Neural progenitor cell (in vitro differentiated cells): ENCODE measurements at regions not wholly inside any gene's neighbourhood (a gene's known extent, or its start where the extent isn't known, plus 50 kb on each side); places are given as distances from the start of the nearest gene placed in this dataset.

Source experiments
- DNase-seq: peaks from one replicate; pipeline ENCODE4 v3.0.0-alpha.2; 2016; ENCODE audit warnings: low spot score
- H2AFZ ChIP-seq: fragments of 200-600 bp; sonication (generic); replicated peaks from 2 replicates; pipeline ENCODE4 v1.6.1; 2016; ENCODE audit warnings: antibody characterized with exemption
- H3F3A ChIP-seq: fragments of 200-600 bp; sonication (generic); 2 replicates; pipeline ENCODE4 v1.6.1; 2016; ENCODE audit warnings: antibody characterized with exemption, low read depth
- H3K27ac ChIP-seq: fragments of 200-600 bp; sonication (generic); 2 replicates; pipeline ENCODE4 v1.5.1; 2016; ENCODE audit warnings: mild to moderate bottlenecking
- H3K27me3 ChIP-seq: fragments of 200-600 bp; sonication (generic); 2 replicates; pipeline ENCODE4 v1.6.1; 2016; ENCODE audit warnings: mild to moderate bottlenecking, moderate library complexity
- H3K36me3 ChIP-seq: fragments of 200-600 bp; sonication (generic); 2 replicates; pipeline ENCODE4 v1.5.1; 2016
- H3K4me1 ChIP-seq: fragments of 200-600 bp; sonication (generic); 2 replicates; pipeline ENCODE4 v1.6.1; 2016; ENCODE audit warnings: mixed run types
- H3K4me2 ChIP-seq: fragments of 200-600 bp; sonication (generic); 2 replicates; pipeline ENCODE4 v1.6.1; 2016
- H3K4me3 ChIP-seq: fragments of 200-600 bp; sonication (generic); 2 replicates; pipeline ENCODE4 v1.5.1; 2016
- H3K79me2 ChIP-seq: fragments of 200-600 bp; sonication (generic); 2 replicates; pipeline ENCODE4 v1.6.1; 2016; ENCODE audit warnings: low read depth
- H3K9ac ChIP-seq: fragments of 200-600 bp; sonication (generic); 2 replicates; pipeline ENCODE4 v1.6.1; 2016
- H3K9me3 ChIP-seq: fragments of 200-600 bp; sonication (generic); 2 replicates; pipeline ENCODE4 v1.5.1; 2016; ENCODE audit warnings: low read depth
- H4K20me1 ChIP-seq: fragments of 200-600 bp; sonication (generic); 2 replicates; pipeline ENCODE4 v1.6.1; 2016; ENCODE audit warnings: low read depth
- H3K27ac Mint-ChIP-seq: 3 replicates; pipeline ENCODE4 v1.8.0; 2021; ENCODE audit warnings: mixed read lengths
- H3K27me3 Mint-ChIP-seq: 2 replicates; pipeline ENCODE4 v1.8.0; 2022; ENCODE audit warnings: low read depth, mild to moderate bottlenecking, inconsistent platforms, moderate library complexity, mixed read lengths; ENCODE audit not compliant: insufficient read depth
- H3K36me3 Mint-ChIP-seq: 3 replicates; pipeline ENCODE4 v1.8.0; 2021; ENCODE audit warnings: mixed read lengths
- H3K4me1 Mint-ChIP-seq: 3 replicates; pipeline ENCODE4 v1.8.0; 2021; ENCODE audit warnings: mixed read lengths
- H3K4me3 Mint-ChIP-seq: 3 replicates; pipeline ENCODE4 v1.8.0; 2021; ENCODE audit warnings: mild to moderate bottlenecking, moderate library complexity, mixed read lengths
- H3K9me3 Mint-ChIP-seq: 3 replicates; pipeline ENCODE4 v1.8.0; 2020; ENCODE audit warnings: mixed read lengths
- EZH2 ChIP-seq: fragments of 200-600 bp; sonication (generic); IDR thresholded peaks from 2 replicates; pipeline ENCODE4 v1.6.1; 2017; ENCODE audit warnings: antibody characterized with exemption, mild to moderate bottlenecking, moderate library complexity
- EZH2phosphoT487 ChIP-seq: fragments of 200-600 bp; sonication (generic); IDR thresholded peaks from 2 replicates; pipeline ENCODE4 v1.6.1; 2017; ENCODE audit warnings: antibody characterized with exemption
- TF ChIP-seq, protein P1 (sequence below): fragments of 200-600 bp; sonication (generic); IDR thresholded peaks from 2 replicates; pipeline ENCODE4 v1.5.1; 2017; ENCODE audit warnings: antibody characterized with exemption, mild to moderate bottlenecking

GRCh38 chr2:180279581-180279980 is 272.5 kb upstream of the CWC22 start:
- peaks cover 6% of the 10 kb centered on the region for H3K4me1 ChIP-seq
- H3K36me3 ChIP-seq: no peaks in the 10 kb centered on the region
- no peaks in the 10 kb centered on the region for H4K20me1 ChIP-seq
- peaks cover 5% of the 10 kb centered on the region for H3K9me3 Mint-ChIP-seq
- no peaks in the 10 kb centered on the region for H3F3A ChIP-seq
- no peak overlapping the region for H3K27ac Mint-ChIP-seq
- TF ChIP-seq EZH2 (no peak), EZH2phosphoT487 (no peak)
- H3K27me3 ChIP-seq: no peaks in the 10 kb centered on the region
- no peaks in the 10 kb centered on the region for H3K27me3 Mint-ChIP-seq
- H3K9ac ChIP-seq: no peak overlapping the region
- no peaks in the 10 kb centered on the region for H3K9me3 ChIP-seq
- peaks cover 2% of the 10 kb centered on the region for H3K4me1 Mint-ChIP-seq
- H3K27ac ChIP-seq: no peak overlapping the region
- no peak overlapping the region for H3K4me2 ChIP-seq
- H2AFZ ChIP-seq: no peak overlapping the region
- H3K36me3 Mint-ChIP-seq: no peaks in the 10 kb centered on the region
- no peaks in the 10 kb centered on the region for H3K79me2 ChIP-seq
- no peak overlapping the region for H3K4me3 Mint-ChIP-seq
- no peak for DNase-seq
- H3K4me3 ChIP-seq: no peak overlapping the region

- H3K4me2 ChIP-seq: no peak overlapping the region
- peaks cover 11% of the 10 kb centered on the region for H3K9me3 Mint-ChIP-seq
- H3K4me3 ChIP-seq: no peak overlapping the region
- no peak for TF ChIP-seq EZH2phosphoT487
- TF ChIP-seq EZH2: no peak
- TF ChIP-seq, protein P1, sequence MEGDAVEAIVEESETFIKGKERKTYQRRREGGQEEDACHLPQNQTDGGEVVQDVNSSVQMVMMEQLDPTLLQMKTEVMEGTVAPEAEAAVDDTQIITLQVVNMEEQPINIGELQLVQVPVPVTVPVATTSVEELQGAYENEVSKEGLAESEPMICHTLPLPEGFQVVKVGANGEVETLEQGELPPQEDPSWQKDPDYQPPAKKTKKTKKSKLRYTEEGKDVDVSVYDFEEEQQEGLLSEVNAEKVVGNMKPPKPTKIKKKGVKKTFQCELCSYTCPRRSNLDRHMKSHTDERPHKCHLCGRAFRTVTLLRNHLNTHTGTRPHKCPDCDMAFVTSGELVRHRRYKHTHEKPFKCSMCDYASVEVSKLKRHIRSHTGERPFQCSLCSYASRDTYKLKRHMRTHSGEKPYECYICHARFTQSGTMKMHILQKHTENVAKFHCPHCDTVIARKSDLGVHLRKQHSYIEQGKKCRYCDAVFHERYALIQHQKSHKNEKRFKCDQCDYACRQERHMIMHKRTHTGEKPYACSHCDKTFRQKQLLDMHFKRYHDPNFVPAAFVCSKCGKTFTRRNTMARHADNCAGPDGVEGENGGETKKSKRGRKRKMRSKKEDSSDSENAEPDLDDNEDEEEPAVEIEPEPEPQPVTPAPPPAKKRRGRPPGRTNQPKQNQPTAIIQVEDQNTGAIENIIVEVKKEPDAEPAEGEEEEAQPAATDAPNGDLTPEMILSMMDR: no peak
- no peaks in the 10 kb centered on the region for H3K27me3 ChIP-seq
- peaks cover 6% of the 10 kb centered on the region for H3K4me1 ChIP-seq
- no peak for DNase-seq
- no peaks in the 10 kb centered on the region for H3K9me3 ChIP-seq
- no peaks in the 10 kb centered on the region for H4K20me1 ChIP-seq
- no peaks in the 10 kb centered on the region for H3K27me3 Mint-ChIP-seq
- H3K79me2 ChIP-seq: no peaks in the 10 kb centered on the region
- no peaks in the 10 kb centered on the region for H3K36me3 ChIP-seq
- H3K9ac ChIP-seq: no peak overlapping the region
- H3F3A ChIP-seq: no peaks in the 10 kb centered on the region
- no peaks in the 10 kb centered on the region for H3K36me3 Mint-ChIP-seq
- no peak overlapping the region for H3K27ac Mint-ChIP-seq
- H3K4me1 Mint-ChIP-seq: no peaks in the 10 kb centered on the region
- no peak overlapping the region for H2AFZ ChIP-seq
- no peak overlapping the region for H3K27ac ChIP-seq
- H3K4me3 Mint-ChIP-seq: no peak overlapping the region
These were observed 269.6 kb upstream of the CWC22 start for GRCh38 chr2:180276733-180277132.

GRCh38 chr2:180268006-180268405 is 260.9 kb upstream of the CWC22 start:
- no peak overlapping the region for H3K4me3 Mint-ChIP-seq
- H3K4me3 ChIP-seq: no peak overlapping the region
- no peaks in the 10 kb centered on the region for H3K4me1 Mint-ChIP-seq

GRCh38 chr2:180261976-180262375 is 254.9 kb upstream of the CWC22 start:
- Histone ChIP-seq H3K4me1 (peaks cover 15% of the 10 kb centered on the region), H3K4me3 (no peak overlapping the region), H3K36me3 (peaks cover 5% of the 10 kb centered on the region), H3K27ac (no peak overlapping the region), H3F3A (peaks cover 18% of the 10 kb centered on the region), H3K27me3 (no peaks in the 10 kb centered on the region), H3K79me2 (no peaks in the 10 kb centered on the region), H3K4me2 (no peak overlapping the region), H3K9me3 (peaks cover 8% of the 10 kb centered on the region), H3K9ac (no peak overlapping the region), H4K20me1 (no peaks in the 10 kb centered on the region), H2AFZ (no peak overlapping the region)
- Mint-ChIP-seq H3K27me3 (peaks cover 2% of the 10 kb centered on the region), H3K27ac (no peak overlapping the region), H3K36me3 (no peaks in the 10 kb centered on the region), H3K9me3 (no peaks in the 10 kb centered on the region), H3K4me1 (no peaks in the 10 kb centered on the region), H3K4me3 (no peak overlapping the region)
- TF ChIP-seq, protein P1: no peak
- TF ChIP-seq EZH2 (no peak), EZH2phosphoT487 (no peak)
- DNase-seq: no peak

More at GRCh38 chr2:180268006-180268405, 260.9 kb upstream of the CWC22 start:
- no peak overlapping the region for H3K9ac ChIP-seq
- H3K27ac ChIP-seq: no peak overlapping the region
- H3K9me3 ChIP-seq: no peaks in the 10 kb centered on the region
- DNase-seq: no peak
- H3F3A ChIP-seq: no peaks in the 10 kb centered on the region
- H3K27me3 ChIP-seq: no peaks in the 10 kb centered on the region
- peaks cover 20% of the 10 kb centered on the region for H3K9me3 Mint-ChIP-seq
- no peaks in the 10 kb centered on the region for H4K20me1 ChIP-seq
- H3K79me2 ChIP-seq: no peaks in the 10 kb centered on the region
- no peaks in the 10 kb centered on the region for H3K4me1 ChIP-seq
- no peaks in the 10 kb centered on the region for H3K27me3 Mint-ChIP-seq
- TF ChIP-seq, protein P1: no peak
- TF ChIP-seq EZH2 (no peak), EZH2phosphoT487 (no peak)
- H3K36me3 ChIP-seq: no peaks in the 10 kb centered on the region
- H2AFZ ChIP-seq: no peak overlapping the region
- H3K36me3 Mint-ChIP-seq: no peaks in the 10 kb centered on the region
- no peak overlapping the region for H3K4me2 ChIP-seq
- no peak overlapping the region for H3K27ac Mint-ChIP-seq
